Neural progenitor cell (in vitro differentiated cells): ENCODE measurements at regions not wholly inside any gene's neighbourhood (a gene's known extent, or its start where the extent isn't known, plus 50 kb on each side); places are given as distances from the start of the nearest gene placed in this dataset.

Experiments
- CTCF ChIP-seq: fragments of 200-600 bp; sonication (generic); IDR thresholded peaks from 2 replicates; pipeline ENCODE4 v1.5.1; 2017; ENCODE audit warnings: antibody characterized with exemption, mild to moderate bottlenecking
- EZH2phosphoT487 ChIP-seq: fragments of 200-600 bp; sonication (generic); IDR thresholded peaks from 2 replicates; pipeline ENCODE4 v1.6.1; 2017; ENCODE audit warnings: antibody characterized with exemption

- TF ChIP-seq CTCF (no peak), EZH2phosphoT487 (no peak)
Observed at GRCh38 chr13:106375085-106375484, 160.4 kb downstream of the EFNB2 start.
